Muscle of leg (tissue), 3 donors: ENCODE measurements at regions not wholly inside any gene's neighbourhood (a gene's known extent, or its start where the extent isn't known, plus 50 kb on each side); places are given as distances from the start of the nearest gene placed in this dataset.
A peak's percentile ranks its signal among the peaks of the same experiment; 100 is the strongest.

ENCODE experiments used
- DNase-seq: peaks from one replicate; pipeline ENCODE4 v3.0.0; 2013
- H3K27ac ChIP-seq: one replicate; pipeline ENCODE4 v1.5.1; 2013; ENCODE audit warnings: mild to moderate bottlenecking, low read length, control low read depth
- H3K27me3 ChIP-seq: one replicate; pipeline ENCODE4 v1.6.1; 2013; ENCODE audit warnings: low read length; ENCODE audit not compliant: control insufficient read depth, insufficient read depth
- H3K36me3 ChIP-seq: one replicate; pipeline ENCODE4 v1.6.1; 2013; ENCODE audit warnings: low read length; ENCODE audit not compliant: control insufficient read depth, insufficient read depth
- H3K4me1 ChIP-seq: one replicate; pipeline ENCODE4 v1.6.1; 2013; ENCODE audit warnings: low read length; ENCODE audit not compliant: control insufficient read depth, insufficient read depth
- H3K4me3 ChIP-seq: one replicate; pipeline ENCODE4 v1.5.1; 2013; ENCODE audit warnings: low read length, control low read depth
- H3K9me3 ChIP-seq: replicated peaks from 2 replicates; pipeline ENCODE4 v1.6.1; 2013; ENCODE audit warnings: low read depth, low read length; ENCODE audit not compliant: control insufficient read depth
- WGBS: methylation state at CpG from one replicate; pipeline ENCODE4 v1.1.5; 2013; ENCODE audit warnings: missing lambda C conversion rate; ENCODE audit not compliant: insufficient coverage; 5-methylcytosine and 5-hydroxymethylcytosine counted together

DNA sequence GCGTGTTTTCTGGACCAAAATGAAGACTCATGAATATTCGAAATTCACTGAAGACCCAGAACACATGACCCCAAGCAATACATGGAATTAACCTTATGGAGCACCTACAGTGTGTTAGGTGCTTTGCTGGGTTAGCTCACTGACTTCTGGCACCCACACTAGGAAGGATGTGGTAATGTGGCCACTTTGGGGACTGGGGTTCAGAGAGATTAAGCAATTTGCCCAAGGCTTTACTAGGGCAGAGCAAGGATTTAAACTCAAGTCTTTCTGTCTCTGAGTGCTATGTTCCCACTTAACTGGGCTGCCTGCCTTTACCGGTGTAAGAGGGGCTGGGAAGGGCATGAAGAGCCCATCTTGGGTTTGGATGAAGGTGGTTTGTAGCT is 162.0 kb upstream of the ATP6AP2 start:
- 100% methylated on average over 1 of the region's 3 CpGs for WGBS
- DNase-seq, result no peak
- H3K27ac ChIP-seq, result no peak overlapping the region

DNA sequence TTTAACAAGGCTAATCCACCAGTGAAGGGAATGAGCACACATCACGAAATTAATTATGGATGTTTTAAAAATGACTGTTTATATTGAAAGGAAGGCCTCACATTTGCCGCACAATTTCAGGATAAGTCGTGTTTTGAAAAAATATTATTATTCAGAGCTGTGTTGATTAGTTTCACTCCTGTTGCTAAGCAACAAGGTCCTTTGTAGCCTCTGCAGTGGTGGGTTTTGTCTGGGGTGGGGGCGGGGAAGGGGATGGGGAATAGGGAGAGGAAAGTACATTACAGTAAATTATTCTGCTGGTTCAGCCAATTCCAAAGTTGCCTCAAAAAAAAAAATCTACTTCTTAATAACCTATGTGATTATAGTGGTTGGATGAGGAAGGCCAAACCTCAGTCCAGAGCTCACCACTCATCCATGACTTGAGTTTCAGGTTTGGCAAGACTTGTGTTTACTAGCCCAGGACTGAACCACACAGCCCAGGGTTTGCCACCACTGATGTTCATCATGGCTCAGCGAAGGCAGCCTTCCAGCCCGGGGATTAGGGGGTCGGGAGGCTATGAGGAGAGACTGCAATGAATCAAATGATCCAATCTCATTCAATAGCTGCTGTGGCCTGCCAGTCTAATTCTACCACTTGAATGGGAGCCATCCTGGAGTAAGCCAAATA is 162.5 kb upstream of the ATP6AP2 start:
- WGBS, result 76% methylated on average over 4 of the region's 7 CpGs
- no peak for DNase-seq
- H3K27me3 ChIP-seq, result peaks cover 40% of the 10 kb centered on the region
- peaks cover 3% of the 10 kb centered on the region for H3K9me3 ChIP-seq
- H3K4me1 ChIP-seq, result peaks cover 5% of the 10 kb centered on the region
- no peaks in the 10 kb centered on the region for H3K36me3 ChIP-seq
- H3K4me3 ChIP-seq, result no peak overlapping the region
- no peak overlapping the region for H3K27ac ChIP-seq

More for the DNA sequence above, 162.0 kb upstream of the ATP6AP2 start:
- H3K36me3 ChIP-seq, result no peaks in the 10 kb centered on the region
- H3K27me3 ChIP-seq, result peaks cover 39% of the 10 kb centered on the region
- H3K9me3 ChIP-seq, result peaks cover 3% of the 10 kb centered on the region
- peaks cover 5% of the 10 kb centered on the region for H3K4me1 ChIP-seq
- H3K4me3 ChIP-seq, result no peak overlapping the region

DNA sequence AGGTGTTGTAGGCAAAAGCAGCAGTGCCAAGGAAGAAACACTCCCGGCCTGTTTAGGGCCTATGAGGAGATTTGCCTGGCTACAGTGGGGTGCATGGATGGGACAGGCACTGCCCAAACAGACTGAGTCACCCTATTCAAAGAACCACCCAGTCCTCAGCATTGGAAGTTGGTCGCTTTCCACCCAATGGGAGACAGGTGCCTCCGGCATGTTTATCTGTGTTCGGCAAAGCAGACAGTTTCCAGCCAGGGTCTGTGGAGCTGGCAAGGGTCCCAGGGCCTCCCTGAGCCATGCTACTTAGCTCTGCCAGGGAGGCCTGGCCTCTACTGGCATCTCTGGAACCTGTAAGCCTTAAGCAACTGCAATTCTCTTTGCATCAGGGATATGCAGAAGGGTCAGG is 165.1 kb upstream of the ATP6AP2 start:
- Histone ChIP-seq H3K4me3 (no peak overlapping the region), H3K4me1 (no peaks in the 10 kb centered on the region), H3K27ac (no peak overlapping the region), H3K36me3 (no peaks in the 10 kb centered on the region), H3K9me3 (no peaks in the 10 kb centered on the region), H3K27me3 (peaks cover 39% of the 10 kb centered on the region)
- no peak for DNase-seq
- WGBS, result 89% methylated on average over 4 of the region's 4 CpGs

DNA sequence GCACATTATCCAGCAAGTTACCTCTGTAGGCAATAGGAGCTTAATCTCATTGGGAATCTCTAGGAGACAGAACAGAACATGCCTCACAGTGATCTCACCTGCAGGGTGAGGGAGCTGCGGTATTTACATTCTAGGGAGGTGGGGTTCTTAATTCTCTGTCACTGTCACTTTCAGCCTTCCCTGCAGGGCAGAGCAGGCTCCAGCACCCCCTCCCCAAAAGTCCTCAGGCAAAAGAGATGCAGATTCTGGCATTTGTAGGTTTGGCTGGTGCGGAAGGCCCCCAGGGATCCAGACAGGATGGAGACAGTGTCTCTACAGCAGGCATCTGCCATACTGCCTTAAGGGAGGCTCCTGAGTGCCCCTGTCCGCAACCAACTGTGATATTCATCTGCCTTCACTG is 166.4 kb upstream of the ATP6AP2 start:
- WGBS, result 44% methylated on average over 1 of the region's 3 CpGs
- DNase-seq, result no peak
- H3K4me3 ChIP-seq, result no peak overlapping the region
- H3K9me3 ChIP-seq, result peaks cover 8% of the 10 kb centered on the region
- H3K4me1 ChIP-seq, result no peaks in the 10 kb centered on the region
- H3K27ac ChIP-seq, result no peak overlapping the region
- H3K27me3 ChIP-seq, result peaks cover 37% of the 10 kb centered on the region
- no peaks in the 10 kb centered on the region for H3K36me3 ChIP-seq

DNA sequence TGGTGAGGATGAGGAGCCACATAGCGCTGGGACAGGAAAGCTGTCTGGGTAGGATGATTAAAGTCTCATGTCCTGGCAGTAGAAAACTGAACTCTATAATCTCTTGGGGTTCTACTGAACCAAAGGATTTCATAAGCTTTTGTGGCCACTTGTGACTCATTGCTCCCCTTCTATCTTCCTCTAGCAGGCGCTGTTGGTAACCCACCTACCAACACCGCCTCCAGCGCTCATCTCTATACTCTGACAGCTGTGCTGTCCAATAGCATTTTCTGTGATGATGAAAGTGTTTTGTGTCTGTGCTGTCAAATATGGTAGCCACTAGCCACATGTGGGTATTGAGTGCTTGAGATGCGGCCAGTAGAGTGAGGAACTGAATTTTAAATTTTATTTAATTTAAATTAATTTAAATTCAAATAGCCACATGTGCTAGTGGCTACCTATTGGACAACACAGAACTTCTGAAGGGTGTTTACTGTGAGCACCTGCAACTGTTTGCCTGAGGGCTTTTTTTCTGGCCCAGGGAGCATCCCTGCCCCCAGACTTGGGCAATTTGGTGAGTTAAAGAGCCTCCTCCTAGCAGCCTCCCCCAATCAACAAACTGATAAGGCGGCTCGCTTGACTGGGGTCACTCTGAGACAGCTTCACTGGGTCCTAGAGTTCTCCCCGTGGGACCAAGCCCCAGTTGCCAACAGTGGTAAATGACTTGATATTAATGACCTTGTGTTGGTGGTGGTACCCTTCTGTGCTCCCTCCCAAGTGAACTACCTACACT is 169.2 kb upstream of the ATP6AP2 start:
- no peaks in the 10 kb centered on the region for H3K36me3 ChIP-seq
- peaks cover 12% of the 10 kb centered on the region for H3K9me3 ChIP-seq
- no peak for DNase-seq
- H3K4me1 ChIP-seq, result peaks cover 2% of the 10 kb centered on the region
- H3K27me3 ChIP-seq, result peaks cover 32% of the 10 kb centered on the region
- H3K4me3 ChIP-seq, result no peak overlapping the region
- no peak overlapping the region for H3K27ac ChIP-seq
- WGBS, result no CpG with 5 or more reads among the region's 8 CpGs

DNA sequence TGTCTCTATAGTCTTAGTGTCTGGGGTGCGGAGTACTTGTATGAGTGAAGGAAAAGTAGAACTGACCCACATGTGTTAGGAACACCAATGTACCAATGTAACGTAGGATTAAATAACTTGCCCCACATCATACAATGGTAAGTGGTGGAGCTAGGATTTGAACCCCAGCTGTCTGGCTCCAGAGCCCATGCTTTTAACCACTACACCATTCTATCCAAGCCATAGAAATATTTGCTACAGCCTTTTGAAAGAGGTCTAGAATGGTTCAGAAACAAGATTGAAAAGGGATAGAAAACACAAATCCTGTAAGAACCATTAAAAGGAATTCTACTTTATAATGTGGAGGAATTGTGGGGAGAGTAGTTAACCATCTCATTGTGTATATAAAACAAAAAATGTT is 169.9 kb upstream of the ATP6AP2 start:
- Histone ChIP-seq H3K36me3 (no peaks in the 10 kb centered on the region), H3K27me3 (peaks cover 36% of the 10 kb centered on the region), H3K27ac (no peak overlapping the region), H3K4me1 (peaks cover 8% of the 10 kb centered on the region), H3K4me3 (no peak overlapping the region), H3K9me3 (peaks cover 12% of the 10 kb centered on the region)
- WGBS, result no CpG with 5 or more reads among the region's 2 CpGs
- no peak for DNase-seq

DNA sequence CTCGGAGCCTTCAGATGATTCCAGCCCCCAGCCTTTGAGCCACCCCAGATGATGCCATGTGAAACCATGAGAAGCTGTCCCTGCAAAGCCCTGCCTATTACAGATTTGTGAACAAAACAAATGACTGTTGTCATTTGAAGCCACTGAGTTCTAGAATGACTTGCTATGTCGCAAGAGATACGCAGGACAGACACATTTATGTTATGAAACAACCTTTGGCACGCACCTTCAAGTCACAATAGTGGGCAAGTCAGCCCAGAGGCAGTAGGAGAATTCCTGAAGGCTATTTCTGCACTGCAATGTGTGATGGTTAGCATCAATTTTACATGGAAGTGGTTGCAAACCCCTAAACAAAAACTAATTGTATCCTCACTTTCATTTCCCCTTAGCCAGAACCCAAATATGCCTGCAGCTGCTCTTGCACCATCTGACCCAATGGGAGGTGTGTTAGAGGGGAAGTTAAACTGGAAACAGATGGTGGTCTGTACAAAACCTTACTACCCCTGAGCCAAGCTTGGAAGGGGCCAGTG is 174.4 kb upstream of the ATP6AP2 start:
- H3K27ac ChIP-seq, result no peak overlapping the region
- 38% methylated on average over 3 of the region's 4 CpGs for WGBS
- H3K27me3 ChIP-seq, result peaks cover 22% of the 10 kb centered on the region
- no peak overlapping the region for H3K4me3 ChIP-seq
- H3K9me3 ChIP-seq, result peaks cover 12% of the 10 kb centered on the region
- DNase-seq, result peak; percentile 86
- no peaks in the 10 kb centered on the region for H3K36me3 ChIP-seq
- peaks cover 11% of the 10 kb centered on the region for H3K4me1 ChIP-seq

DNA sequence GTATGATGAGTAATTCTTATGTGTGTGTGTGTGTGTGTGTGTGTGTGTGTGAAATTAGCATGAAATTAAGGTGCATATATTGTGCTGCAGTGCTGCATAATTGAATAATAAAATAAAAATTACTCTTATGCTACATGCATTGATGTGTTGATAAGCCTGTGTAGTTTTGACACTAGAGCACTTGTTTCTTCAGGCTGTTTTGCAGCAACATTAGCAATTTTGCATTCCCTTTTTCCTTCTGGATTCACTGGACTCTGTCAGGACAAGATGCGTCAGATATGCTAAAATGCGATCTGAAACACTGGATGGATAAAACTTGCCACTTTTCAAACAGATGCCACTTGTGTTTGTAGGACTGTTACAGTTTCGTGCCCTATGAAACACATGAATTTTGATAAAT is 175.4 kb upstream of the ATP6AP2 start:
- H3K4me3 ChIP-seq, result no peak overlapping the region
- no CpG with 5 or more reads among the region's 3 CpGs for WGBS
- peaks cover 27% of the 10 kb centered on the region for H3K27me3 ChIP-seq
- no peak overlapping the region for H3K27ac ChIP-seq
- H3K9me3 ChIP-seq, result peaks cover 14% of the 10 kb centered on the region
- peaks cover 11% of the 10 kb centered on the region for H3K4me1 ChIP-seq
- no peak for DNase-seq
- H3K36me3 ChIP-seq, result no peaks in the 10 kb centered on the region

DNA sequence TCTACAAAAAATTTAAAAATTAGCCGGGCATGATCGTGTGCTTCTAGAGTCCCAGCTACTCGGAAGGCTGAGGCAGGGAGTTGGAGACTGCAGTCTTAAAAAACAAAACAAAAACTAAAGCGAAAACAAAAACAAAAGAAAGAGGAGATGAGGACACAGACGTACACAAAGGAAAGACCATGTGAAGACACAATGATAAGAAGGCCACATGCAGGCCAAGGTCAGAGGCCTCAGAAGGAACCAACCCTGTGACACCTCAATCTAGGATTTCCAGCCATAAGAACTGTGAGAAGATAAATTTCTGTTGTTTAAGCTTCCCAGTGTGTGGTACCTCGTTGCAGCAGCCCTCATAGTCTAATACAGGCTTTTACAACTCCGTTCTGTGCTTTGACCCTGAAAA is 177.0 kb upstream of the ATP6AP2 start:
- Histone ChIP-seq H3K27ac (no peak overlapping the region), H3K4me3 (no peak overlapping the region), H3K9me3 (peaks cover 3% of the 10 kb centered on the region), H3K4me1 (peaks cover 11% of the 10 kb centered on the region), H3K27me3 (peaks cover 23% of the 10 kb centered on the region), H3K36me3 (no peaks in the 10 kb centered on the region)
- 92% methylated on average over 4 of the region's 7 CpGs for WGBS
- no peak for DNase-seq

DNA sequence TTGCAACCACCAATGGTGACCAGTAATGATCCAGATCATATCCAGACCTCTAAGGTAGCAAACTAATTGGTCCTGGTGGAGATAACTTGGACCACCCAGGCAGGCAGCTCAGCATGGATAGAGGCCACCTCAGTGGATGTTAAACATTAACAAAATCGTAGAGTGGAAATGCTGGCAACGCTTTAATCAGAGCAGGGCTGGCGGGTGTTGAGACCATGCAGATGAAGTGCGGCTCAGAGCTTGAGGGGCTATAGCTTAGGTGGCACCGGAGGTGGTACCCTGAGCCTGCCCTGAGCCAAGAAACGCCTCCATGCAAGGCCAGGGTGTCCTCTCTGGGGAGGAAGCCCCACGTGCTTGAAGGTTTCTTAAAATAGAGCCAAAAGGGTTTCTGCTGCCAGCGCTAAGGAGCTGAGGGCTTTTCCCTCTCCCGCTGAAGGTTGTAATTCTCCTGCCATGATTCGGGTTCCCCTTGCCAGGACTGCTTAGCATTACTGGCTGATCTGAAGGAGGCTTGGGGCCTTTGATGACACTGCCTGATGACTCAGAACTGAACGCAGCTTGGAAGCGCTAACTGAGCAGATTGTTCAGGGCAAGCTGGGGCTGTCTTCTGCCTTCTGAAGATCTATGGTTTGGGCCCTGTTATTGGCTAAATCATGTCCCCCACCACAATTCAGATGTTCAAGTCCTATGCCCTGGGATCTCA is 177.8 kb upstream of the ATP6AP2 start:
- peaks cover 28% of the 10 kb centered on the region for H3K27me3 ChIP-seq
- H3K27ac ChIP-seq, result no peak overlapping the region
- 51% methylated on average over 11 of the region's 12 CpGs for WGBS
- H3K4me3 ChIP-seq, result no peak overlapping the region
- H3K4me1 ChIP-seq, result peaks cover 11% of the 10 kb centered on the region
- H3K9me3 ChIP-seq, result peaks cover 3% of the 10 kb centered on the region
- H3K36me3 ChIP-seq, result no peaks in the 10 kb centered on the region
- DNase-seq, result peak; percentile 81
